ENCODE measurements at regions not wholly inside any gene's neighbourhood (a gene's known extent, or its start where the extent isn't known, plus 50 kb on each side); places are given as distances from the start of the nearest gene placed in this dataset.

- no peak for TF ChIP-seq USF2 (CRISPR knock-in tag; IDR thresholded peaks at IDR 0.05)
- TF ChIP-seq CTCF (IDR thresholded peaks at IDR 0.05): no peak
- no peak for TF ChIP-seq ZNF425 (CRISPR knock-in tag; conservative IDR thresholded peaks at IDR 0.05)
- no peak for TF ChIP-seq USF1 (CRISPR knock-in tag; IDR thresholded peaks at IDR 0.05)
- no peak for TF ChIP-seq ATF3 (CRISPR knock-in tag; conservative IDR thresholded peaks at IDR 0.05)
- no peak for TF ChIP-seq JUN (CRISPR knock-in tag; IDR thresholded peaks at IDR 0.05)
- TF ChIP-seq NR2C2 (CRISPR knock-in tag; IDR thresholded peaks at IDR 0.05): no peak
- TF ChIP-seq MAX (CRISPR knock-in tag; IDR thresholded peaks at IDR 0.05): no peak
- TF ChIP-seq STAT6 (CRISPR knock-in tag; conservative IDR thresholded peaks at IDR 0.05; ENCODE audit: low read depth): no peak
- TF ChIP-seq E2F5 (CRISPR knock-in tag; IDR thresholded peaks at IDR 0.05): no peak
Observed at GRCh38 chr6:14743144-14743473, 502.8 kb upstream of the JARID2 start.
